ENCODE measurements at regions not wholly inside any gene's neighbourhood (a gene's known extent, or its start where the extent isn't known, plus 50 kb on each side); places are given as distances from the start of the nearest gene placed in this dataset.

GRCh38 chr16:85267414-85267945, 155.2 kb upstream of the CIBAR2 start:
- H3K9me2 ChIP-seq (replicated peaks; ENCODE audit: insufficient read depth), result no peaks in the 10 kb centered on the region
- H4K20me1 ChIP-seq (ENCODE audit: insufficient read depth, poor library complexity, severe bottlenecking), result peaks cover 2% of the 10 kb centered on the region
- no peak overlapping the region for H2AFZ ChIP-seq
- no peaks in the 10 kb centered on the region for H3K9me3 ChIP-seq (ENCODE audit: low read depth)
- WGBS (ENCODE audit: low lambda C conversion rate, missing lambda C conversion rate), result over 99% methylated on average over 9 of the region's 10 CpGs
- no peak overlapping the region for H3K4me3 ChIP-seq
- H3K27ac ChIP-seq, result no peak overlapping the region
- H3K36me3 ChIP-seq (replicated peaks; ENCODE audit: insufficient read depth, low read depth), result no peaks in the 10 kb centered on the region
- H3K79me2 ChIP-seq, result no peaks in the 10 kb centered on the region
- no peaks in the 10 kb centered on the region for H3K27me3 ChIP-seq
- TF ChIP-seq, protein P1, sequence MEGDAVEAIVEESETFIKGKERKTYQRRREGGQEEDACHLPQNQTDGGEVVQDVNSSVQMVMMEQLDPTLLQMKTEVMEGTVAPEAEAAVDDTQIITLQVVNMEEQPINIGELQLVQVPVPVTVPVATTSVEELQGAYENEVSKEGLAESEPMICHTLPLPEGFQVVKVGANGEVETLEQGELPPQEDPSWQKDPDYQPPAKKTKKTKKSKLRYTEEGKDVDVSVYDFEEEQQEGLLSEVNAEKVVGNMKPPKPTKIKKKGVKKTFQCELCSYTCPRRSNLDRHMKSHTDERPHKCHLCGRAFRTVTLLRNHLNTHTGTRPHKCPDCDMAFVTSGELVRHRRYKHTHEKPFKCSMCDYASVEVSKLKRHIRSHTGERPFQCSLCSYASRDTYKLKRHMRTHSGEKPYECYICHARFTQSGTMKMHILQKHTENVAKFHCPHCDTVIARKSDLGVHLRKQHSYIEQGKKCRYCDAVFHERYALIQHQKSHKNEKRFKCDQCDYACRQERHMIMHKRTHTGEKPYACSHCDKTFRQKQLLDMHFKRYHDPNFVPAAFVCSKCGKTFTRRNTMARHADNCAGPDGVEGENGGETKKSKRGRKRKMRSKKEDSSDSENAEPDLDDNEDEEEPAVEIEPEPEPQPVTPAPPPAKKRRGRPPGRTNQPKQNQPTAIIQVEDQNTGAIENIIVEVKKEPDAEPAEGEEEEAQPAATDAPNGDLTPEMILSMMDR (IDR thresholded peaks at IDR 0.05; ENCODE audit: poor library complexity), result no peak
- DNase-seq (ENCODE audit: low spot score), result no peak
- H3K4me1 ChIP-seq (ENCODE audit: insufficient read depth), result no peaks in the 10 kb centered on the region
- H3K4me2 ChIP-seq, result no peak overlapping the region

DNA sequence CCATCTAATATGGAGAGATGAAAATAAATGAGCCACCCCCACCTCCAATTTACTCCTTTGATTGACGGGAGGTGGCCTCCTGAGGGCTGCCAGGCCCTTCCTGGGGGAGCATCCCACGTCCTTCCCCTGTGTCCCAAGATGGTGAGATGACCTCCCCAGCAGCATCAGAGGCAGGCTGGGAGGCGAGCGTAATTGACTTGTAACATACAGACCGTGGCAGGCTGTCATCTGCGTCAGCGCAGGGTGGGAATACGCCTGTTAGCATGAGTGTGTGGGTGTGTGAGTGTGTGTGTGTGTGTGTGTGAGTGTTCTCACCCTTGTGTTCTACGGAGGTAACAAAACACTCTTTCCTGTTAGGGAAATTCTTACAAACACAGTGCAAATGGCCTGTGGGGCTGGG, 156.9 kb upstream of the CIBAR2 start:
- Histone ChIP-seq H3K9me3 (ENCODE audit: low read depth) (no peaks in the 10 kb centered on the region), H3K9me2 (replicated peaks; ENCODE audit: insufficient read depth) (no peaks in the 10 kb centered on the region), H3K4me3 (no peak overlapping the region), H2AFZ (no peak overlapping the region), H3K27ac (no peak overlapping the region), H3K79me2 (no peaks in the 10 kb centered on the region), H4K20me1 (ENCODE audit: insufficient read depth, poor library complexity, severe bottlenecking) (peaks cover 2% of the 10 kb centered on the region), H3K27me3 (no peaks in the 10 kb centered on the region), H3K36me3 (replicated peaks; ENCODE audit: insufficient read depth, low read depth) (no peaks in the 10 kb centered on the region), H3K4me2 (no peak overlapping the region), H3K4me1 (ENCODE audit: insufficient read depth) (no peaks in the 10 kb centered on the region)
- TF ChIP-seq, protein P1 (IDR thresholded peaks at IDR 0.05; ENCODE audit: poor library complexity), result no peak
- TF ChIP-seq EZH2 (IDR thresholded peaks at IDR 0.05; ENCODE audit: borderline replicate concordance) (no peak), EZH2phosphoT487 (IDR thresholded peaks at IDR 0.05; ENCODE audit: low read depth, severe bottlenecking, unreplicated experiment) (no peak)
- DNase-seq (ENCODE audit: low spot score), result no peak
- WGBS (ENCODE audit: low lambda C conversion rate, missing lambda C conversion rate), result 97% methylated on average over 9 of the region's 9 CpGs

DNA sequence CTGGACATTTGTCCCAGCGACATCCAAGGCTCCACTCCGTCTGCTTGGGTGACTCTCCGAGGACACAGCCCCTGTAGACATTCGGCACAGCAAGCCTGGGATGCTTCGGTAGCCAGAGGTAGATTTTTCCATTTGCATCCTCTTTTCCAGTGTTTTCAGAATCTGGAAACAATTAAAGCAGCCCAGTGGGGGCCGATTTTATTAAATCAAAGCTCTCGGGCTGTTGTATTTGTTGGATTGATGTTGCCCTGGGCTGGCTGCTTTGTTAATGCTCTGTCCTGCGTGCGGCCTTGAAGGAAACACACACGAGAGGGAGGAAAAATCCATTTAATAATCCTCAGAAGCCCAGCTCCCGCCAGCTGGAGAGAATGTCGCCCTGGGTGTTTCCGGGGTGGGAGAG, 158.1 kb upstream of the CIBAR2 start:
- H2AFZ ChIP-seq, result no peak overlapping the region

More for the DNA sequence above, 158.1 kb upstream of the CIBAR2 start:
- Histone ChIP-seq H3K4me1 (ENCODE audit: insufficient read depth) (no peaks in the 10 kb centered on the region), H4K20me1 (ENCODE audit: insufficient read depth, poor library complexity, severe bottlenecking) (peaks cover 5% of the 10 kb centered on the region), H3K27me3 (no peaks in the 10 kb centered on the region), H3K4me3 (no peak overlapping the region), H3K27ac (peak overlapping the region; percentile 34), H3K9me3 (ENCODE audit: low read depth) (no peaks in the 10 kb centered on the region), H3K79me2 (no peaks in the 10 kb centered on the region), H3K36me3 (replicated peaks; ENCODE audit: insufficient read depth, low read depth) (no peaks in the 10 kb centered on the region), H3K9me2 (replicated peaks; ENCODE audit: insufficient read depth) (no peaks in the 10 kb centered on the region), H3K4me2 (no peak overlapping the region)
- DNase-seq (ENCODE audit: low spot score), result no peak
- TF ChIP-seq EZH2 (IDR thresholded peaks at IDR 0.05; ENCODE audit: borderline replicate concordance), result no peak
- TF ChIP-seq EZH2phosphoT487 (IDR thresholded peaks at IDR 0.05; ENCODE audit: low read depth, severe bottlenecking, unreplicated experiment), result no peak
- TF ChIP-seq, protein P1 (IDR thresholded peaks at IDR 0.05; ENCODE audit: poor library complexity), result no peak
- 59% methylated on average over 13 of the region's 13 CpGs for WGBS (ENCODE audit: low lambda C conversion rate, missing lambda C conversion rate)

All from hepatocyte (in vitro differentiated cells).